PFSK-1 (cell line): ENCODE measurements at regions not wholly inside any gene's neighbourhood (a gene's known extent, or its start where the extent isn't known, plus 50 kb on each side); places are given as distances from the start of the nearest gene placed in this dataset.

Experiments
- FOXP2 ChIP-seq: optimal IDR thresholded peaks from 2 replicates; pipeline ENCODE3; 2011; ENCODE audit warnings: borderline replicate concordance, control low read depth, inconsistent platforms; ENCODE audit not compliant: insufficient read depth; ENCODE audit errors: extremely low read length, extremely low read depth
- POLR2AphosphoS5 ChIP-seq: IDR thresholded peaks from 2 replicates; pipeline ENCODE4 v1.6.1; 2012; ENCODE audit warnings: low read depth, mild to moderate bottlenecking, control low read depth, low read length, moderate library complexity
- SIN3A ChIP-seq: IDR thresholded peaks from 2 replicates; pipeline ENCODE4 v1.6.1; 2012; ENCODE audit warnings: mild to moderate bottlenecking, low read length, moderate library complexity, borderline replicate concordance; ENCODE audit not compliant: insufficient read depth
- TAF1 ChIP-seq: IDR thresholded peaks from 2 replicates; pipeline ENCODE4 v1.6.1; 2012; ENCODE audit warnings: low read length, control low read depth, borderline replicate concordance; ENCODE audit not compliant: insufficient read depth
- TF ChIP-seq, protein P1 (sequence below), 2 experiments: IDR thresholded peaks; 2 replicates each; pipeline versions ENCODE4 v1.6.1 to v1.8.0; 2011 to 2012; ENCODE audit warnings: low read depth in 2 of 2, low read length in 2 of 2, control low read depth in 1 of 2, inconsistent platforms in 1 of 2, mild to moderate bottlenecking in 1 of 2, moderate library complexity in 1 of 2; ENCODE audit not compliant: insufficient read depth in 1 of 2

DNA sequence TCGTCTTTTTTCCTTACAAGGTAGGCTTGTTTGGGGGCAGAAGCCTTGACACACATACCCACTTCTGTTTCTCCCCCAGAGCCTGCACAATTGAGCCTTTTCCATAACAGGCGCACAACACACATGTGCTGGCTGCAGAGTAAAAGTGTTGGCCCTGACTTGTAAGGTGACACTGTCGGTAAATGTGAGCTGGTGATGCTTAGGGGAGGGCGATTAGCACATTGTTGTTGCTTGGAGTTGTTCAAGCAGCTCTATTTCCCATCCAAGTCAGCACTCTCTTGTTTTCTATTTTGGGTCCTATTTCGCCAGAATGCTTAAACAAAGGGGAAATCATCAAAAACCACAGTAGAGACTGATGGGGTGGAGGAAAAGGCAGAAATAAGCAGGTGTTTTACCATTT lies 51.9 kb upstream of the PTPRJ start:
- TF ChIP-seq POLR2AphosphoS5 = no peak
- TF ChIP-seq FOXP2 = no peak
- TF ChIP-seq, protein P1, sequence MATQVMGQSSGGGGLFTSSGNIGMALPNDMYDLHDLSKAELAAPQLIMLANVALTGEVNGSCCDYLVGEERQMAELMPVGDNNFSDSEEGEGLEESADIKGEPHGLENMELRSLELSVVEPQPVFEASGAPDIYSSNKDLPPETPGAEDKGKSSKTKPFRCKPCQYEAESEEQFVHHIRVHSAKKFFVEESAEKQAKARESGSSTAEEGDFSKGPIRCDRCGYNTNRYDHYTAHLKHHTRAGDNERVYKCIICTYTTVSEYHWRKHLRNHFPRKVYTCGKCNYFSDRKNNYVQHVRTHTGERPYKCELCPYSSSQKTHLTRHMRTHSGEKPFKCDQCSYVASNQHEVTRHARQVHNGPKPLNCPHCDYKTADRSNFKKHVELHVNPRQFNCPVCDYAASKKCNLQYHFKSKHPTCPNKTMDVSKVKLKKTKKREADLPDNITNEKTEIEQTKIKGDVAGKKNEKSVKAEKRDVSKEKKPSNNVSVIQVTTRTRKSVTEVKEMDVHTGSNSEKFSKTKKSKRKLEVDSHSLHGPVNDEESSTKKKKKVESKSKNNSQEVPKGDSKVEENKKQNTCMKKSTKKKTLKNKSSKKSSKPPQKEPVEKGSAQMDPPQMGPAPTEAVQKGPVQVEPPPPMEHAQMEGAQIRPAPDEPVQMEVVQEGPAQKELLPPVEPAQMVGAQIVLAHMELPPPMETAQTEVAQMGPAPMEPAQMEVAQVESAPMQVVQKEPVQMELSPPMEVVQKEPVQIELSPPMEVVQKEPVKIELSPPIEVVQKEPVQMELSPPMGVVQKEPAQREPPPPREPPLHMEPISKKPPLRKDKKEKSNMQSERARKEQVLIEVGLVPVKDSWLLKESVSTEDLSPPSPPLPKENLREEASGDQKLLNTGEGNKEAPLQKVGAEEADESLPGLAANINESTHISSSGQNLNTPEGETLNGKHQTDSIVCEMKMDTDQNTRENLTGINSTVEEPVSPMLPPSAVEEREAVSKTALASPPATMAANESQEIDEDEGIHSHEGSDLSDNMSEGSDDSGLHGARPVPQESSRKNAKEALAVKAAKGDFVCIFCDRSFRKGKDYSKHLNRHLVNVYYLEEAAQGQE (IDR thresholded peaks at IDR 0.05; ENCODE audit: insufficient read depth in 1 of 2, low read depth in 2 of 2, low read length in 2 of 2) = no peak
- no peak for TF ChIP-seq TAF1
- TF ChIP-seq SIN3A = no peak

DNA sequence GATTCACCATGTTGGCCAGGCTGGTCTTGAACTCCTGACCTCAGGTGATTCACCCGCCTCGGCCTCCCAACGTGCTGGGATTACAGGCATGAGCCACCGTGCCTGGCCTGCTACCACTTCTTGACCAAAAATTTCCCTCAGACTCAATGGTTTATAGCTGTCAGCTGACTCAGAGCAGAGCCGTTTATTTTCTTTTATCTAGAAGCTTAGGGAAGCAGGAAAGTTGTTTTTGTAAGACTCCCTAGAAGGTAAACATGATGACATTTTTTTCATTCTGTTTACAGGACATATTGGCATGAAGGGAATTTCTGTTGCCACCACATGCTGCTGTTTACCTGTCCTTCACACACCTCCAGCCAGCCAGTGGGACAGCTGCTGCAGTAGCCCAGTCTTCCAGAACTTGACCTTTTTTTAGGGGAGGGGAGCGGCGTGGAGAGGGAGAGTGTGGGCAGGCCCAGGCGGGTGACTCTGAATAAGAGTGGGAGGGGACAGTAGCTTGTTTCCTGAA lies 56.1 kb upstream of the PTPRJ start:
- TF ChIP-seq TAF1 (no peak), FOXP2 (no peak), POLR2AphosphoS5 (no peak), SIN3A (no peak)
- TF ChIP-seq, protein P1 (IDR thresholded peaks at IDR 0.05; ENCODE audit: insufficient read depth in 1 of 2, low read depth in 2 of 2, low read length in 2 of 2) = no peak

DNA sequence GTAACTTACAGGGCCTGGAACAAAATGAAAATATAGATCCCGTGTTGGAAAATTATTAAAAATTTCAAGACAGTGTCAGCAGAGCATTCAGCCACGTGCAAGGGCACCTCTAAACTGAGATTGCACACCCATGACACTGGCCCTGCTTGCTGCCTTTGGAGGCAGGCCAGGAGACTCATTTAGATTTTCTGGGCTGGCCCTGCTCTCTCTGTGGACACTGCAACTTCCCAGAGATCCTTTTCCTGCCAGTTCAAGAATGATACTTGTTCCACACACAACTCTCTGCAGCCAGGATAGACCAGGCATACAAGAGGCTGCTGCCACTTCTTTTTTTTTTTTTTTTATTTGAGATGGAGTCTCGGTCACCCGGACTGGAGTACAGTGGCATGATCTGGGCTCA lies 56.7 kb upstream of the PTPRJ start:
- TF ChIP-seq, protein P1 (IDR thresholded peaks at IDR 0.05; ENCODE audit: insufficient read depth in 1 of 2, low read depth in 2 of 2, low read length in 2 of 2) = no peak
- TF ChIP-seq SIN3A (no peak), TAF1 (no peak), FOXP2 (no peak), POLR2AphosphoS5 (no peak)

DNA sequence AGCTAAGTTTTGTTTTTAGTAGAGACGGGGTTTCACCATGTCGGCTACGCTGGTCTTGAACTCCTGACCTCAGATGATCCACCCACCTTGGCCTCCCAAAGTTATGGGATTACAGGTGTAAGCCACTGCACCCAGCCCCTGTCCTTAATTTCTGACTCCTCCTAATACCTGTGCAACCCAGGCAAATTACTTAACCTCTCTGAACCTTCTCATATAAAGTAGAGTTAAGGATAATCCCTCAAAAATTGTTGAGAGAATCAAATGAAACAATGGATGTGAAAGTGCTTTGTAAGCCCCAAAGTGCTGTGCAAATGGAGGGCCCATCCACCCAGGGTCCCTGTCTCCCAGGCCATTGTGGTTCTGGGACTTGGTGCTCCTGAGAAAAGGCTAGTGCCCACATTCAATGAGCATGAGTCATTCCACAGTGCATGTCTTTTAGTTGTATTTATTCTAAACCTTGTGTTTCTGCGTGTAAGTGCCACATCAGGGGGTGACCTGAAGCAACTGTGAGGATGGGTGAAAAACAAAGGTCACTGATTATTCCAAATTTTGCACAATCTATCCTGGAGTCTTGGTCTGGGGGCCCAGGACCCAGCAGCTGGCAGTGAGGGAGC lies 61.4 kb upstream of the PTPRJ start:
- TF ChIP-seq FOXP2 = no peak
- TF ChIP-seq SIN3A = no peak
- no peak for TF ChIP-seq TAF1
- TF ChIP-seq, protein P1 (IDR thresholded peaks at IDR 0.05; ENCODE audit: insufficient read depth in 1 of 2, low read depth in 2 of 2, low read length in 2 of 2) = no peak
- no peak for TF ChIP-seq POLR2AphosphoS5

DNA sequence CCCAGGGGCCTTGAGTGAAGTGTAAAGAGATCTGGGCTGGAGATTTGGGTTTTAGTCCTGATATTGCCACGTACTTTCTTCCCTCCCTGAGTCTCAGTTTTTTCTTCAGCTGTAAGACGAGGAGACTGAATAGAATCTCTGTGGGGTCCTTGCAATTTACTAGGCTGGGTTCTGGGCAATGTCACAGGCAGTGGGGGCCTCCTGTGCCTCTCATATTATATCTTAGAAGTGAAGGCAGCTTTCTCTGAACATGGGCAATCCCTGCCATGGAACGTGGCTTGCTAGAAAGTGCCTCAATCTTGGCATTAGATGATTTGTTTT lies 62.0 kb upstream of the PTPRJ start:
- TF ChIP-seq SIN3A (no peak), FOXP2 (no peak), POLR2AphosphoS5 (no peak), TAF1 (no peak)
- TF ChIP-seq, protein P1 (IDR thresholded peaks at IDR 0.05; ENCODE audit: insufficient read depth in 1 of 2, low read depth in 2 of 2, low read length in 2 of 2) = no peak
